Right lobe of liver (tissue), 4 donors: ENCODE measurements at regions not wholly inside any gene's neighbourhood (a gene's known extent, or its start where the extent isn't known, plus 50 kb on each side); places are given as distances from the start of the nearest gene placed in this dataset.

Source experiments
- CTCF ChIP-seq, 4 donors: fragments of 200-600 bp in 3 of 4; fragments of 450-650 bp in 1 of 4; IDR thresholded peaks; one replicate each; pipeline versions ENCODE4 v1.5.1 to v1.8.0; 2016 to 2022; ENCODE audit warnings: antibody characterized with exemption in 4 of 4, mild to moderate bottlenecking in 2 of 4
- POLR2A ChIP-seq: fragments of 450-650 bp; IDR thresholded peaks from one replicate; pipeline ENCODE4 v1.6.1; 2017; ENCODE audit warnings: antibody characterized with exemption, mild to moderate bottlenecking
- donor health status: DM: no; HTN: no; CAD: no.
- donor health status: DM: no; HTN: no; CAD: no.
- donor health status: DM: no; HTN: yes; CAD: no.

- TF ChIP-seq CTCF (IDR thresholded peaks at IDR 0.05) (no peak), POLR2A (no peak)
Measured at GRCh38 chr5:125497651-125498050, 751.2 kb upstream of the ZNF608 start.
